ENCODE measurements at regions not wholly inside any gene's neighbourhood (a gene's known extent, or its start where the extent isn't known, plus 50 kb on each side); places are given as distances from the start of the nearest gene placed in this dataset.

DNA sequence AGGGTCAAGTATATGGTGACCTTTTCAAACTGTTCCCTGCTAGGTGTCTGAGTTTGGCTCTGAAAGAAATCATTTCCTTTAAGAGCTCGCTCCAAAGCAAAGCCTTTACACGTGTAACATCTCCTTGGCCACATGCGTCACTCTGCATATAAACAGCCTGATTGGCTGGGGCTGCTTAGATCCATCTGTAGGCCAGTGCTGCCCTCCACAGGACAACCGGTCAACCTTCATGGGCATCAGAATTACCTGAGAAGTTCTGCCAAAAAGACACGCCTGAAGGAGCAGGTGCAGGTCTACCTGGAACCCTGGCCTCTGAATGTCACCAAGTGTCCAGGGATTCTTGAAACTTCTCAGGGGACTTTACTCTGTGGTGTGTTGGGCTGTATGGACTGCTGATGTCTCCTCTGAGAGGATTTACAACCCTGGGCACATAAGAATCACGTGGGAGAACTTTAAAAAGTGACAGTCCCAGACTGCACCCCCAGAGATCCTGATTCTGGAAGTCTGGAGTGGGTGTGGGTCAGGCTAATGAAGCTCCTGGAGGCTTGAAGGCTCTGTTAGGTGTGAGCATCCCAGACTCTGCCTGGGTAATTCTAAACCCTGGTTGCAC, 497.6 kb downstream of the GADD45G start:
- DNase-seq (ENCODE audit: low read depth), result peak; percentile 41

DNA sequence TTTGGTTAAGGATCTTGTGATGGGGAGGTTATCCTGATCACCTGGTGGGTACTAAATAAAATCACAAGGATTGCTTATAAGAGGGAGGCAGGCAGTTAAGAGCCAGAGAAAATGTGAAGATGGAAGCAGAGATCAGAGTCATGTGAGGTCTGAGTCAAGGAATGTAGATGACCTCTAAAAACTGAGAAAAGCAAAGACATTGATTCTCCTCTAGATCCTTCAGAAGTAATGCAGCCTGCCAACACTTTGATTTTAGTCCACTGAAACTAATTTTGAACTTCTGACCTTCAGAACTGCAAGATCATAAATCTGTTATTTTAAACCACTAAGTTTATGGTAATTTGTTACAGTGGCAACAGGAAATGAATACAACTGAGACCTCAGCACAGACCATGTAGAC, 499.0 kb downstream of the GADD45G start:
- DNase-seq (ENCODE audit: low read depth), result no peak

DNA sequence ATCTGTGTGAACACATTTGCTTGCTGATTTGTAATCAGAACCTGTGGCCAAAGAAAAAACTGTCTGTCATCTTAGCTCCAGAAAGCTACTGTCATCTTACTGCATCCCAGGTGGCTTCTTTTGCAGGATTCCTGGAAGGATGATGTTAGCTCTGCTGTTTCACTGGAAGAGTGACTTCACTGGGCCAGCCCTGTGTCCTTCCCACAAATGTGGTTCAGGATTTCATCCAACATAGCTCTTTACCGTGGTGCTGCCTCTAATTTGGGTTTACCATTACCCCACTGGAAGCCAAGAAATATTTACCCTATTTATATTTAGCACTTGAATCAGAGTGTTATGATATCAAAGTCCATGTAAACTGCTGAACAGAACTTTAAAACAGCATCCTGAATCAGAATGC, 501.0 kb downstream of the GADD45G start:
- DNase-seq (ENCODE audit: low read depth), result no peak

DNA sequence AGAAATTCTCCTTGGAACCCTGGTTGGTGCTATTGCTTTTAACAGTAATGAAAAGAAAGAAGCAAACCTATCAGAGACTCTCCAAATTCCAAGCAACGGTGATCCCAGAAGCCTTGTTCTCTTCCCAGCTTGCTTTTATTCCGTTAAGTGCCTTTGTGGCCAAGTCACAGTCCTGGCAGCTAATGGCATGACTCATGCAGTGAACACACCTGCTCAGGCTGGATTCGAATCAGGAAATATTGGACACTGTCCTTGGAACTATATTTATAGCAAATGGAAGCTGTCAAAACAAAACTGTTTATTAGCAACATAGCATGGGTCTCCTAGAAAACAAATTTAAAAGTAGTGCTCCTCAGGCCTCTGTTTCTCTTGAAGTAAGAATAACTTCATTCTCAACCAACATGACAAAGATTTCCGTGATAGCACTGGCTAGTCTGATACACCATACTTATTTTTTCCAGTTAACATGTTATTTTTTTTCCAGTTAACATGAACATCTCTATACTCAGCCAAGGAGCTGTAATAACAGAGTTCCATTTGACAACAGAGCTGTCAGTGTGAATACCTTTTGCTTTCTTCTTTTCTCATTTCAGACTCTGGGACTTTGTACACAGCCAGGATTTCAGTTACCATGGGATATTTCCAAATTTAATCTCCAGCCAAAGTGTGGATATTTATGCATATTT, 502.4 kb downstream of the GADD45G start:
- no peak for DNase-seq (ENCODE audit: low read depth)

DNA sequence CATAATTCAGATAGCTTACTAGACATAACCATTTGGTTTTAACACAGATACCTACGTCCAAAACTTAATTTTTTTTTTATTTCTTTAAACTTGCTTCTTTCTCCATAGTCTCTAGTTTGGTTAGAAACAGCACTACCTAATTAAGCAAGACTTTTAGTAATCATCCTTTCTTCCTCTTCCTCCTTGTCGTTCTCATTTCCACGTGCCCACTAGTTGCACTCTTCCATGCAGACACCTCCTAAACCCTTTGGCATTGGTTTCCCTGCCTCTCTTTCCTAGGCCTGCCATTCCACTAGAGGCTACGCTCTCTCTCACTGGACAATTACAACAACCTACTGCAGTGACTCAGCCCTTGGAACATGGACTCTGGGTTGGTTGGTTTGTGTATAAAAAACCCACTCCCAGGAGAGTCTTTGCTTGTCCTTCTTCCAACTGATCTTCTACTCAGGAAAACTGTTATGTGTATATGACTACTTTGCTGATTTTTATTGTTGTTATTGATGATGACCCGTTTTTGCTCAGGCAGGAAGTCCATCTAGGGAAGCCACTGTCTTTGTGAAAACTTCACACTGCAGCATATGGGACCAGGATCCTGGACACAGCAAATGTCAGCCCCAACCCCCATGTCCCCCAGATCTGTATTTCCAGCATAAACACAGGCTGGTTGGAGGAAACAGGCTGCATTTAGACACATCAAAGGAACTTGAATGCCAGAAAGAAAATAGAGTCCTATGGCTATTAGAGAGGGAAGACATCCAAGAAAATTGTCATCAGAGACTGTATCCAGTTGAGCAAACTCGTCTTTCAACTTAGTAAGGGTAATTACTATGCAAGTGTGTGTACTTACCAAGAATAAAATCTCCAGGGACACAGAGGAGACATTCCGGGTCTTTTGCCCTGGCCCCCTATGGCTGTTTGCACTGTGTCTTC, 503.2 kb downstream of the GADD45G start:
- no peak for DNase-seq (ENCODE audit: low read depth)

DNA sequence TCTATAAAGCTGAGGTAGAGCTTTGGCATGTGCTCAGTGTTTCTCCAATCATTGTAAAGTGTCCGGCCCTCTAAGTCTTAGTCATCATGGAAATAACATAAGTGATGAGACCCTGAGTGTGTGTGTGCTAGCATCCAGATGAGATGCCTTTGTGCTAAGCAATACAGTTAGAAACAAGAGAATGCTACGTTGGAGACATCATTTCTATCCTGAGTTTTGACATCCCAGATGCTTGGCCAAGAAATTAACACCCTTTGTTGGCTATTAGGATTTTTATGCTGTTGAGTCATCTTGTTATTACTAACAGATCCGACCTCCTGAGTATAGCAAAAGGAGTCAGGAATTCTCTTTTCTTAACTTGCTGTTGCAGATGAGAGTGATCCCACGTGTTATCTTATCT, 508.0 kb downstream of the GADD45G start:
- DNase-seq (ENCODE audit: low read depth), result no peak

DNA sequence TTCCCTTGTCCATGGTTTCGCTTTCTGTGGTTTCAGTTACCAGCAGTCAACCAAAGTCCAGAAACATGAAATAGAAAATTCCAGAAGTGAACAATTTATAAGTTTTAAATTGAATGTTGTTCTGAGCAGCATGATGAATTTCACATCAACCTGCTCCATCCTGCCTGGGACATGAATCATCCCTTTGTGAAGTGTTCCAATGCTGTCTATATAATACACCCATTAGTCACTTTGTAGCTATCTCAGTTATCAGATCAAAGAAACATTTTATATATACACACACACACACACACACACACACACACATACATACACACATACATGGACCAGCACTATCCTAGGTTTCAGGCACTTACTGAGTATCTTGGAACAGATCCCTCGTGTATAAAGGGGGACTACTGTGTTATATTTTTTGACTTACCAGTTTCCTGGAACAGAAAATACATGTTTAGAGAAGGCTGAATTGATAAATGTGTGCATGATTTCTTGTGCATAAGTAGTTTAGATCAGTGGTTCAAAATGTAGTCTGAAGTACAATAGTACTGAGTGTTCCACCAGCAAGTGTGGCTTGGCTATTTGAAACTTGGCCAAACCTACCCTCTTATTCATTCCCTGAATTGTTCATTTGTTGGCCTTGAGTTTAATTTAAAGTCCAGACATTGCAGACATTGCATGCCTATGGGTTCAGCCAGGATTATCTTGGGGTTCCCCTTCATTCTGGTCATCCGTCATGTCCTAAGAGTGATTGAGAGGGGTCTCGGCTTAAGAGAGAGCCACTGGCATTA, 510.0 kb downstream of the GADD45G start:
- DNase-seq (ENCODE audit: low read depth), result no peak

DNA sequence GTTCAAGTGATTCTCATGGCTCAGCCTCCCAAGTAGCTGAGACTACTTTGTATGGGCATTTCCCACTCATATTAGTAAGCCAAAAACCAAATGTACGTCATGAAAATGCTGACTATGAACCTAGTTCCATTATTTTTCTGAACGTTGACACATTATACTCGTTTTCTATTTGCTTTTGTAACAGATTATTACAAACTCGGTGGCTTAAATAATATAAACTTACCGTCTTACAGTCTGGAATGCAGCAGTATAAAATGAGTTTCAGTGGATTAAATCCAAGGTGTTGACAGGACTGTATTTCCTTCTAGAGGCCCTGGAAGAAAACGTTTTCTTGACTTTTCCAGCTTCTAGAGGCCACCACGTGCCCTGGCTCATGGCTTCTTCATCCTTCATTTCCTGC, 517.0 kb downstream of the GADD45G start:
- no peak for DNase-seq (ENCODE audit: low read depth)

DNA sequence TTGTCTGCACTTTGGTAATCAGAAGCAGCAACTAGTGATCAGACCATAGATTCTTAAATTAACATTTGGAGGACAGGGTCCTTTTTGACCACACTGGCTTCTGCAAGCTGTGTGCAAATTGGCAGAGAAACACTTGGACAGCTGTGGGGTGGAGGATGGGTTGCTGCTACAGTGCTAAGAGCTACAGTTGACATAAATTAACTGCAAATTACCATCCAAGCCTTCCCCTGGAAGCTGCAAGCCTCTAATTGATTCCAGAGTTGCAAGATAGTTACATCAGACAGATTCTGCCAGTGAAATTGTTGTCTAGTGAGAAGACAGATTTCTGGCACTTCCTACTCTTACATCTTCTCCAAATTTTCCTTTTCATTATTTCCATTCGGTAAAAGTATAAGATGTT, 517.7 kb downstream of the DIRAS2 start:
- DNase-seq (ENCODE audit: low read depth), result no peak

DNA sequence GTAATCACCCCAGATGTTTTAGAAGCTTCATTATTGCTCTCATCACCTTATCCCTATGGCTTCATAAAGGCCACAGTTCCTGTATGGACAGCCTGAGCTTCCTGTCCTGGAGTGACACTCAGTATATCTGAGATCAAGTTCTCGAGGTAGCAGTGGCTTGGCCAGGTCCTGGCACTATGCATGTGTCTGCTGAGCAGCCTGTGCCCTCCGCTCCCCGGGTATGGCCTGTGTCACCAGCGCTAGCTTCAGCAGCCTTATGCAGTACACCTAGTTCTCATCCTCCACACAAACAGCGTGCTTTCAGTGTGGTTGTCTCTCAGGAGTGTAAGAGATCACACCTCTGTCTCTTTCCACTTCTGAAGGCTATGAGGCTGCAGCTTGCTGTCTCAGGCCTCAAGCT, 514.7 kb downstream of the DIRAS2 start:
- DNase-seq (ENCODE audit: low read depth), result no peak

DNA sequence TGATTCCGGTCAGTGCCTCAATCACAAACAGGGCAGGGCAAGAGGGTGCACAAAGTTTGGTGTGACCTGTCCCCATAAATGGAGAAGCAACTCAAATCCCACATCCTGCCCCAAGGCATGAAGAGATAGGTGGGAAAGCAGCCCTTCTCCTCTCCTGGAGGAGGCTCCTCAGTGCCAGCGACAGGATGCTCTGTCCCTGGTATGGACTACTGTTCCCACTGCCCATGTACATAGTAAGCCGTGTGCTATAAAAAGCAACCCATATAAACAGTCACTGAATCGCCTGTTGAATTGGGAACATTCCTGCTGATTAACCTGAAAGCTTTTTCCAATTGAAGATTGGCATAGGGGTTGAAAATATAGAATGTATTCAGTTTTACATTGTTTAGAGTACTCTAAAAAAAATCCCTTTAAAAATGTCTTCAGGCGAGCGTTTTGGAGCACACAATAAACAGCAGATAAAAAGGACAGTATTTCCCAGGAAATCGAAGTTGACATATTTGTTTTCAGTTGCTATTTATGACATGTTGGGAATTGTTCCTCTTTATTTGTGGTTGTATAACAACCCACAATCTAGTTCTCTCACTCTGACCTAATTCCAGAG, 513.9 kb downstream of the DIRAS2 start:
- no peak for DNase-seq (ENCODE audit: low read depth)

DNA sequence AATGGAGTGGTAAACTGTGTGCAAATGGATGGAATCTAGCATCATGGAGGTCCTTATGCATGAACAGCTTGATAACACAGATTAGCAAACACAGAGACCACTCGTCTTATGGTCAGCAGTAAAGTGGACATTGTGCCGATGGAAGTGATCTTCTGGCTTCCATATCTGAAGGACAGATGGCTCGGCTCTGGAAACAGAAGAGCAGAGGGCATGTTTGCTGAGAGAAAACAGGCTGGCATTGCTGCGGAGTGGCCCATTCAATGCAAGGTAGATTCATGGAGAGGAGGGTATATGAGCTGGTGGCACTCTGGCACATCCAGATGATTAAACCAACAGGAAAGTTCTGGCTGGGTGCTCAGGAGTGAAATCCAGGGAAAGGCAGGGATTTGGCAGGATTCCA, 513.2 kb downstream of the DIRAS2 start:
- no peak for DNase-seq (ENCODE audit: low read depth)

DNA sequence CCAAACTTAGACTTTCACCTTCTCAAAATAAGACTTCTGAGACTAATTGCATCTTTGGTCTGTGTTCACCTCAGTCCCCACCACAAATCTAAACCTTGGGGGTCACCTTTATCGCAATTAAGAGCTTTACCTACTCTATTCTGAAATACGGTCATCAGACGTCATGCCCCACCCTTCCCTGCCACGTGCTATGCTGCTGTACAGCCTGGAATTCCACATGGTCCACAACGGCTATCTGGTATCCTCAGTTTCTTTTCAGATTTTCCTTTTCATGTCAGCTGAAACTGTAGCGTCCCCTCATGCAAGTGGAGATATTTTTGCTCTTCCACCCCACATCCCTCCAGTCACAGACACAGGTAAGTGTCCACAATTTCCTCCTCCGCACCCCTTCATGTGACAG, 511.1 kb downstream of the DIRAS2 start:
- no peak for DNase-seq (ENCODE audit: low read depth)

DNA sequence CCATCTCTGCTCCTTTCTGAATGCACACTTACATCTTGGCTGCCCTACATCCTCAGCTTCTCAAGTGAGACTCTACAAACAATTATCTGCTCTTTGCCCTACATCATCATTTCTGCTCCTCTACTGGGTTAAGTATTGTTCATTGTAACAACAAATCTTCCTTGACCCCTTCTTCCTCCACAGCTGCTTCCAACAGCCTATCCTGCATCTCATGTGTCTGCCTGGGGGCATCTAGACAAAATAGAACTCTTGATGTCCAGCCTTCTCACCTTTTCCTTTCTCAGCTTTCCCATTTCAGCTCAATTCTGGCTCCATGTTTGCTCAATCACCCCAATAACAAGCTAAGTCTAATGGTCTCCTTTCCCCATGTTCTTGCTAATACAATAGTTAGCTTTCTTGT, 509.8 kb downstream of the DIRAS2 start:
- no peak for DNase-seq (ENCODE audit: low read depth)

DNA sequence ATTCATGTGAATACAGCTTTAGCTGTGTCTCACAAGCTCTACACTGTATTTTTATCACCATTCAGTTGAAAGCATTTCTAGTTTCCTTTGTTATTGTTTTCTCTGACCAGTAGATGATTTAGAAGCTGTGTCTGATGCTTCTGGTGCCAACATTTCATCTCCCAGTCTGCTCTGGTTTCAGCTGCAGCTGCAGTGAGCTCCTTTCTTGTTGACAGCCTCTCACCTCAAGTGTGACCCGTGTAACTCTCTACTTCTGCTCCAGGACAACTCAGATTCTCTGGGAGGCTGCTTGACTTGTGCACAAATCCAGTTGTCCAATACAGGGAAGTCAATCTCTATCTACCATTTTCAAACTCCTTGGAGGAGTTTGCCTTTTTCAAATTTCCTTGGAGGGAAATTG, 504.8 kb downstream of the DIRAS2 start:
- no peak for DNase-seq (ENCODE audit: low read depth)

DNA sequence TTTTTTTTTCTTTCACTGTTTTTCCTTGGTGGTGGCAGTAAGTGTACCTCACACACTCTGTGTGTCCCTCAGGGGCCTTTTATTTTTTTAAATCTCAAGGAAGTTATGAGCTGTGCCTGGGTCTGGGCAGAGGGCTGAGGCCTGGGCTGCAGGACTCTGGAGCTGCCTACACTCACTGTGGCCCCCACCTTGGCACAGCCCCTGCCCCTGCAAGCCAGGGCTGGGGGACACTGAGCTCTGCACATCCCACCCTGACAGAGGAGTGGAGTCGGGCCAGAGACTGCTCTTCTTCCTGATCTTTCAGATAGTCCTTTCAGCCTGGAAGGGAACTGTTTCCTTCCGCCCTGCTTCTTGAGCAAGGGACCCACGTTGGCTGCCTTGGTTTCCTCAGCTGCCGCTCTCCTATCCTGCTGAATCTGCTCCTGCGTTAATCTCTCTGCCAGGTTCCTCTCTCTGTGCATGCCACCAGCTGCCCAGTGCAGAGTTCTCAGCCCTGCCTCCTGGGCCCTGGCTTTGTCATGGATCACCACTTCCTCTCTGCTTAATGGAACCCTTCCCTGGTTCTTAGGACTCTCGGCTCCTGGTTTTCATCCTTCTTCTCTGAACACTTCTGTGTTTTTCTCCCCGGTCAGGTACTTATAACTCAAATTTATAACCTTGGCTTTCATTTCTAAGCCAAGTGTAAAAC, 502.3 kb downstream of the DIRAS2 start:
- DNase-seq (ENCODE audit: low read depth), result no peak

DNA sequence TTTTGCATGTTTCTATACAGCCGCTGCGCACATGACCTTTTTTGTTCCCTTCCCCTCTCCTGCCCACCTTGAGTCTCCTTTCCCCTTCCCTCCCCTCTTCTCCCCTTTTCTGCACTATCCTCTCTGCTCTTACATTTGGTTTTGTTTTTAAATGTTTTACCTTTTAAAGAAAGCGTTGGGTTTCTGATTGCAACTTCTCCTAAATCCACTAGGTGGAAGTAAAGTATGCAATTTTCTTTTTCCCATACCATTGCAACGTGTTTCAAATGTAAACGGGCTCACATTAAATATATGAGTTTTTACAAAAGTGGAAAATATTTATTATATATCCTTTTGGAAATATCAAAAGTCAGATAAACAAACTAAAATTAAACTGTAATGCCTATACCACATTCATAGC, 500.9 kb downstream of the DIRAS2 start:
- no peak for DNase-seq (ENCODE audit: low read depth)

DNA sequence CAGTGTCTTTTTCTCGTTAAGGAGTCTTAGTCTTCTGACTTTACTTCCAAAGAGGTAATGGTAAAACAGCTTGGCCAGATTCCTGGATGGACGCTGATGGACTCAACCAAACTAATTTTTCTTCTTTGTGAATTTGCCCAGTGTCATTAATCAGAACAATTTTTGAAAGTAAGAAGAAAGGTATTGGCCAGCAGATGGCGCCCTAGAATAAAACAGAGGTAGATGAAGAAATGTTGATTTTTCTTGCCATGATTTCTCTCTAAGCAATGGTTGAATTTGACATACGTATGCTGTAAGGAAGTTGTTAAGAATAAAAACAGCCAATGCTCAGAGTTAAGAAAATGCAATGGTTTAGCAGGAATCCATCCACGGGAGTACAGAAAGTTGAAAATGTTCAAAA, 500.0 kb downstream of the DIRAS2 start:
- DNase-seq (ENCODE audit: low read depth), result peak; percentile 43

DNA sequence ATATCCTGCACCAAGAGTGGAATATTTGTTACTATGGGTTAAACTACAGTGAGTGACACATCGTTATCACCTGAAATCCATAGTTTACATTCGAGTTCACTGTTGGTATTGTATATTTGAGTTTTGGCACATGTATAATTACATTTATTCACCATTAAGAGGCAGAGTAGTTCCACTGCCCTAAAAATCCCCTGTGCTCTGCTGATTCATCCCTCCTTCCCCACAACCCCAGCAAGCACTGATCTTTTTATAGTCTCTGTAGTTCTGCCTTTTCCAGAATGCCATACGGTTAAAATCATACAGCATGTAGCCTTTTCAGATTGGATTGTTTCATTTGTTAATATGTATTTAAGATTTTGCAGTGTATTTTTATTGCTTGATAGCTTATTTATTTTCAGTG, 495.2 kb downstream of the DIRAS2 start:
- no peak for DNase-seq (ENCODE audit: low read depth)

DNA sequence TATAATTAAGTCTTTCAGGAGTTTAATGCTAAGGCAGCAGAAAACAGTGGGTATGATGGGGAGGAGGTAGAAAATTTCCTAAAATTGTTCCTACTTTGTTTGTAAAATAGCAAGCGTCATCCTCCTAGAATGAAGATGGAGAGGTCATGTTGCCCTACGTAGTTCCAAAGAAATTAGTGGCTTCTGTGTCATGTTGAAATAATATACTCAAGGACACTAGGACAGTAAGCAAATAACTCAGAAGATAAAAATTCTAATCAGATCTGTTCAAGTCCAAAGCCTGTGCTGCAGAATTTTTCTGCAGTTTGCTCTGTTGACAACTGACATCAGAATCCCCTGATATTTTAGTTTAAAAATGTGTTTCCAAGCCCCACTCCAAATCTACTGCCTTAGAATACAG, 486.3 kb downstream of the DIRAS2 start:
- DNase-seq (ENCODE audit: low read depth), result no peak

DNA sequence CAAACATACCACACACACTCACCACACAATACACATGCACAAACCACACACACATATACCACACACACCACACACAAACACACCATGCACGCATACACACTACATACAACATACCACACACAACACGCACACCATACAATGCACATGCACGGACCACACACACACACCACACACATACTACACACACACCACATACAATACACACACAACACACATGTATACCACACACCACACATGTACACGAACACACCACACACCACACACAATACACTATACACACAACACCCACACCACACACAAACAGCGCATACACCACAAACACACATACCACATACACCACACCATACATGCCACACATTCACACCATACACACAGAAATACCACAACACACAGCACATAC, 480.3 kb downstream of the DIRAS2 start:
- DNase-seq (ENCODE audit: low read depth), result no peak

All from stimulated activated CD8-positive, alpha-beta memory T cell treated with anti-CD3 and anti-CD28 coated beads, Interleukin-15, amount 100 ng/mL, for 1 hour (primary cell).